IMR-90 (cell line): ENCODE measurements at regions not wholly inside any gene's neighbourhood (a gene's known extent, or its start where the extent isn't known, plus 50 kb on each side); places are given as distances from the start of the nearest gene placed in this dataset.

Experiments used
- ATAC-seq: fragments of 200-7000 bp; cut with Tn5 transposase; 2 replicates; pipeline ENCODE4 v1.9.1; 2020; ENCODE audit warnings: low read depth, mild to moderate bottlenecking, moderate library complexity
- BruUV-seq: library from RNA; stranded (reverse); fragments of 400-500 nt; replicated peaks from 2 replicates; lab custom pipeline; 2021; lab: Mats Ljungman, UMichigan
- CTCF ChIA-PET: fragments of 300-600 bp; formaldehyde crosslinking; extraction: SDS; loops from one replicate; lab custom pipeline; 2021; ENCODE audit warnings: antibody characterized with exemption; lab: Yijun Ruan, JAX
- POLR2A ChIA-PET: fragments of 300-600 bp; sonication (Branson Sonifier 250); formaldehyde crosslinking; loops from one replicate; lab custom pipeline; 2022; ENCODE audit warnings: antibody characterized with exemption; ENCODE audit not compliant: unreplicated experiment; lab: Charles Lee
- DNase-seq: peaks from one replicate; pipeline ENCODE4 v3.0.0; 2013
- H2AFZ ChIP-seq: replicated peaks from 2 replicates; pipeline ENCODE3; 2013; ENCODE audit warnings: low read length, mild to moderate bottlenecking; ENCODE audit not compliant: poor library complexity
- H2AK5ac ChIP-seq: 2 replicates; pipeline ENCODE4 v1.6.1; 2013; ENCODE audit warnings: low read depth, low read length, inconsistent platforms
- H2AK9ac ChIP-seq: replicated peaks from 2 replicates; pipeline ENCODE3; 2013; ENCODE audit warnings: mild to moderate bottlenecking, low read depth, low read length, moderate library complexity; ENCODE audit not compliant: poor library complexity
- H2BK120ac ChIP-seq: 2 replicates; pipeline ENCODE4 v1.6.1; 2013; ENCODE audit warnings: low read depth, low read length, inconsistent platforms
- H2BK15ac ChIP-seq: 3 replicates; pipeline ENCODE4 v1.6.1; 2013; ENCODE audit warnings: low read depth, low read length, inconsistent platforms
- H2BK20ac ChIP-seq: 2 replicates; pipeline ENCODE4 v1.6.1; 2013; ENCODE audit warnings: low read depth, mild to moderate bottlenecking, inconsistent platforms, low read length, moderate library complexity
- H2BK5ac ChIP-seq: 2 replicates; pipeline ENCODE4 v1.6.1; 2013; ENCODE audit warnings: mild to moderate bottlenecking, low read depth, low read length, inconsistent platforms; ENCODE audit not compliant: poor library complexity, severe bottlenecking
- H3K14ac ChIP-seq: replicated peaks from 2 replicates; pipeline ENCODE4 v1.6.1; 2013; ENCODE audit warnings: low read depth, low read length, inconsistent platforms
- H3K18ac ChIP-seq: 2 replicates; pipeline ENCODE4 v1.6.1; 2013; ENCODE audit warnings: low read depth, low read length, control low read depth
- H3K23ac ChIP-seq: 2 replicates; pipeline ENCODE4 v1.6.1; 2013; ENCODE audit warnings: low read depth, low read length, inconsistent platforms
- H3K27ac ChIP-seq: 2 replicates; pipeline ENCODE4 v1.5.1; 2013; ENCODE audit warnings: mild to moderate bottlenecking, control low read depth, low read length; ENCODE audit not compliant: insufficient read depth
- H3K27me3 ChIP-seq: 2 replicates; pipeline ENCODE4 v1.6.1; 2013; ENCODE audit warnings: low read length; ENCODE audit not compliant: control insufficient read depth, insufficient read depth
- H3K36me3 ChIP-seq: 2 replicates; pipeline ENCODE4 v1.6.1; 2013; ENCODE audit warnings: low read length, mixed read lengths; ENCODE audit not compliant: control insufficient read depth, insufficient read depth
- H3K4ac ChIP-seq: 2 replicates; pipeline ENCODE4 v1.6.1; 2013; ENCODE audit warnings: low read depth, low read length, inconsistent platforms
- H3K4me1 ChIP-seq: 2 replicates; pipeline ENCODE4 v1.6.1; 2013; ENCODE audit warnings: low read length, mixed read lengths; ENCODE audit not compliant: control insufficient read depth, insufficient read depth
- H3K4me2 ChIP-seq: 2 replicates; pipeline ENCODE4 v1.6.1; 2013; ENCODE audit warnings: low read depth, mild to moderate bottlenecking, control low read depth, low read length, moderate library complexity
- H3K4me3 ChIP-seq: 2 replicates; pipeline ENCODE4 v1.5.1; 2013; ENCODE audit warnings: low read depth, mild to moderate bottlenecking, control low read depth, low read length, moderate library complexity; ENCODE audit not compliant: insufficient read depth
- H3K56ac ChIP-seq: 2 replicates; pipeline ENCODE4 v1.6.1; 2013; ENCODE audit warnings: low read length, inconsistent platforms; ENCODE audit not compliant: insufficient read depth; ENCODE audit errors: extremely low read depth
- H3K79me1 ChIP-seq, 2 experiments: 2 replicates each; pipeline ENCODE4 v1.6.1; 2013; ENCODE audit warnings: low read length in 2 of 2, inconsistent platforms in 1 of 2, low read depth in 1 of 2
- H3K9ac ChIP-seq: 2 replicates; pipeline ENCODE4 v1.6.1; 2013; ENCODE audit warnings: low read depth, low read length, control low read depth
- H3K9me1 ChIP-seq: 2 replicates; pipeline ENCODE4 v1.6.1; 2013; ENCODE audit warnings: low read length, inconsistent platforms; ENCODE audit not compliant: insufficient read depth
- H3K9me3 ChIP-seq: 2 replicates; pipeline ENCODE4 v1.6.1; 2013; ENCODE audit warnings: low read length; ENCODE audit not compliant: control insufficient read depth, insufficient read depth
- H4K20me1 ChIP-seq: 2 replicates; pipeline ENCODE4 v1.6.1; 2013; ENCODE audit warnings: low read length, inconsistent platforms; ENCODE audit not compliant: insufficient read depth
- H4K5ac ChIP-seq: 2 replicates; pipeline ENCODE4 v1.6.1; 2013; ENCODE audit warnings: mild to moderate bottlenecking, low read depth, low read length, control low read depth
- H4K8ac ChIP-seq, 2 experiments: 2 replicates each; pipeline ENCODE4 v1.6.1; 2013; ENCODE audit warnings: low read depth in 2 of 2, low read length in 2 of 2, control low read depth in 1 of 2, inconsistent platforms in 1 of 2
- H4K91ac ChIP-seq: 2 replicates; pipeline ENCODE4 v1.6.1; 2013; ENCODE audit warnings: low read depth, low read length, inconsistent platforms; ENCODE audit not compliant: insufficient read depth
- BHLHE40 ChIP-seq: fragments of 150-350 bp; IDR thresholded peaks from 2 replicates; pipeline ENCODE4 v1.6.1; 2016; ENCODE audit warnings: mild to moderate bottlenecking, low read depth, low read length
- CTCF ChIP-seq: conservative IDR thresholded peaks from 2 replicates; pipeline ENCODE4 v1.5.1; 2012; ENCODE audit warnings: mild to moderate bottlenecking, low read depth, low read length, improper control_type of control experiment
- FOS ChIP-seq: fragments of 150-350 bp; IDR thresholded peaks from 2 replicates; pipeline ENCODE4 v1.6.1; 2016; ENCODE audit warnings: low read depth, low read length
- MAFK ChIP-seq: IDR thresholded peaks from 2 replicates; pipeline ENCODE4 v1.6.1; 2012; ENCODE audit warnings: low read depth, low read length, improper control_type of control experiment
- MAZ ChIP-seq: IDR thresholded peaks from 2 replicates; pipeline ENCODE4 v1.6.1; 2012; ENCODE audit warnings: low read depth, mild to moderate bottlenecking, low read length, improper control_type of control experiment, moderate library complexity, borderline replicate concordance
- MXI1 ChIP-seq: IDR thresholded peaks from 2 replicates; pipeline ENCODE4 v1.6.1; 2012; ENCODE audit warnings: low read depth, mild to moderate bottlenecking, low read length, moderate library complexity, borderline replicate concordance
- POLR2A ChIP-seq: IDR thresholded peaks from 2 replicates; pipeline ENCODE4 v1.6.1; 2012; ENCODE audit warnings: mild to moderate bottlenecking, low read depth, low read length
- RAD21 ChIP-seq: IDR thresholded peaks from 2 replicates; pipeline ENCODE4 v1.6.1; 2012; ENCODE audit warnings: low read length, improper control_type of control experiment
- RCOR1 ChIP-seq: IDR thresholded peaks from 2 replicates; pipeline ENCODE4 v1.6.1; 2012; ENCODE audit warnings: mild to moderate bottlenecking, low read length, improper control_type of control experiment; ENCODE audit not compliant: insufficient replicate concordance
- RFX5 ChIP-seq: IDR thresholded peaks from 2 replicates; pipeline ENCODE4 v1.8.0; 2012; ENCODE audit warnings: low read depth, mild to moderate bottlenecking, low read length, moderate library complexity
- SMC3 ChIP-seq: fragments of 150-350 bp; IDR thresholded peaks from 2 replicates; pipeline ENCODE4 v1.6.1; 2016; ENCODE audit warnings: low read depth, mild to moderate bottlenecking, antibody characterized with exemption, low read length, moderate library complexity
- WGBS, 2 experiments: methylation state at CpG; one replicate each; pipeline versions ENCODE4 v1.1.5 to v1.1.7; 2013; ENCODE audit warnings: missing lambda C conversion rate in 2 of 2; ENCODE audit not compliant: insufficient read length in 1 of 2; ENCODE audit errors: extremely low coverage in 2 of 2; 5-methylcytosine and 5-hydroxymethylcytosine counted together
- dilution Hi-C: fragments of 300-500 bp; cut with HindIII; formaldehyde crosslinking; loops from one replicate; pipeline ENCODE4 v1.14.3; 2018; ENCODE audit warnings: low sequenced_read_pairs; ENCODE audit not compliant: unreplicated experiment
- in situ Hi-C: fragments of 300-500 bp; cut with MboI; formaldehyde crosslinking; loops from 3 replicates; pipeline ENCODE4 v1.14.3; 2019; ENCODE audit warnings: low sequenced_read_pairs, inconsistent platforms, mixed read lengths
- intact Hi-C: fragments of 100-400 bp; cut with micrococcal nuclease; formaldehyde crosslinking; loops from 2 replicates; pipeline ENCODE4 v1.10.0; 2022

GRCh38 chr13:24053519-24054251 lies 106.8 kb upstream of the SPATA13 start:
- Histone ChIP-seq H3K79me1 (no peaks in the 10 kb centered on the region; a peak in 1 of 4 replicates), H2BK5ac (no peak overlapping the region), H3K27ac (no peak overlapping the region), H2AFZ (peak overlapping the region; percentile 64), H3K36me3 (no peaks in the 10 kb centered on the region), H4K8ac (peak overlapping the region in 1 of 2 experiments; percentile 74; a peak in 2 of 4 replicates), H3K4ac (peak overlapping the region; percentile 30; the same call in 1 of the 2 replicates), H3K9ac (no peak overlapping the region), H2BK20ac (peak overlapping the region; percentile 62; the same call in 1 of the 2 replicates), H3K23ac (no peak overlapping the region), H3K56ac (no peak overlapping the region), H3K9me3 (no peaks in the 10 kb centered on the region), H4K5ac (no peak overlapping the region; the same call in 1 of the 2 replicates), H3K14ac (no peak overlapping the region), H4K91ac (peak overlapping the region; percentile 53), H2BK120ac (peak overlapping the region; percentile 52), H3K4me2 (peak overlapping the region; percentile 33; the same call in 1 of the 2 replicates), H3K4me1 (peaks cover 14% of the 10 kb centered on the region), H2AK5ac (peak overlapping the region; percentile 51; the same call in 1 of the 2 replicates), H4K20me1 (no peaks in the 10 kb centered on the region), H3K4me3 (no peak overlapping the region), H2BK15ac (peak overlapping the region; percentile 86; the same call in 1 of the 3 replicates), H3K18ac (no peak overlapping the region; the same call in 1 of the 2 replicates), H3K27me3 (no peaks in the 10 kb centered on the region), H3K9me1 (peaks cover 14% of the 10 kb centered on the region), H2AK9ac (no peak overlapping the region)
- DNase-seq (peak; percentile 68), ATAC-seq (peak; percentile 86)
- in situ Hi-C loops (loop anchor here (10.0 kb wide), 1 partner anchor 171 kb away; no protein-coding TSS in a partner anchor), dilution Hi-C loops (no loop called here), intact Hi-C loops (loop anchor here (1.0 to 5.0 kb wide), 4 partner anchors 33 to 167 kb away; partner anchors contain the start of gene SPATA13)
- BruUV-seq = no TSS peak
- peak; percentile 84 for TF ChIP-seq RAD21
- TF ChIP-seq MXI1 = no peak
- no peak for TF ChIP-seq MAFK
- no peak for TF ChIP-seq FOS
- TF ChIP-seq POLR2A = no peak
- no peak for TF ChIP-seq BHLHE40
- no peak for TF ChIP-seq MAZ
- TF ChIP-seq CTCF = peak; percentile 70
- no peak for TF ChIP-seq RFX5
- no peak for TF ChIP-seq RCOR1
- TF ChIP-seq SMC3 = peak; percentile 72
- ChIA-PET CTCF (interaction anchor here (0.6 to 2.2 kb wide), 12 partner anchors 8 to 188 kb away, joined by 3 to 8 read pairs (median 4); no protein-coding TSS in a partner anchor), POLR2A (no interaction called here)
- WGBS, 2 experiments = 100% methylated on average over 3 of the region's 9 CpGs; no CpG with 5 or more reads in 1 of the 2 experiments
